Caco-2 (cell line): ENCODE measurements at regions not wholly inside any gene's neighbourhood (a gene's known extent, or its start where the extent isn't known, plus 50 kb on each side); places are given as distances from the start of the nearest gene placed in this dataset.

Source experiments
- BruUV-seq: library from RNA; stranded (reverse); fragments of 400-500 nt; replicated peaks from 2 replicates; lab custom pipeline; 2021; lab: Mats Ljungman, UMichigan
- CTCF ChIA-PET: fragments of 300-600 bp; sonication (Branson Sonifier 250); formaldehyde crosslinking; loops from one replicate; lab custom pipeline; 2022; ENCODE audit warnings: antibody characterized with exemption; lab: Charles Lee
- POLR2A ChIA-PET: fragments of 300-600 bp; sonication (Branson Sonifier 250); formaldehyde crosslinking; loops from one replicate; lab custom pipeline; 2022; ENCODE audit warnings: antibody characterized with exemption; lab: Charles Lee
- DNase-seq, 2 experiments: peaks; one replicate each; pipeline versions ENCODE4 v3.0.0 to v3.0.0-alpha.2; 2020 to 2022
- H3K27me3 ChIP-seq: replicated peaks from 2 replicates; pipeline ENCODE4 v1.6.0; 2011; ENCODE audit warnings: low read length; ENCODE audit not compliant: control insufficient read depth, insufficient read depth
- H3K36me3 ChIP-seq: 2 replicates; pipeline ENCODE4 v1.5.1; 2011; ENCODE audit warnings: low read length; ENCODE audit not compliant: control insufficient read depth, insufficient read depth
- H3K4me1 ChIP-seq: fragments of 250-450 bp; sonication (Bioruptor Pico); 2 replicates; pipeline ENCODE4 v1.5.1; 2020; ENCODE audit warnings: mild to moderate bottlenecking
- H3K4me3 ChIP-seq: 2 replicates; pipeline ENCODE4 v1.5.1; 2011; ENCODE audit warnings: low read depth, mild to moderate bottlenecking, control low read depth, low read length
- H3K9me3 ChIP-seq: fragments of 250-450 bp; sonication (Bioruptor Pico); 2 replicates; pipeline ENCODE4 v1.5.1; 2020; ENCODE audit warnings: mild to moderate bottlenecking, moderate library complexity
- H3K27ac Mint-ChIP-seq: one replicate; pipeline ENCODE4 v1.8.0; 2022; ENCODE audit warnings: mixed read lengths; ENCODE audit not compliant: unreplicated experiment
- H3K27me3 Mint-ChIP-seq: one replicate; pipeline ENCODE4 v1.8.0; 2022; ENCODE audit warnings: mixed read lengths; ENCODE audit not compliant: insufficient read depth, unreplicated experiment
- H3K36me3 Mint-ChIP-seq: one replicate; pipeline ENCODE4 v1.8.0; 2022; ENCODE audit warnings: mild to moderate bottlenecking, mixed read lengths; ENCODE audit not compliant: insufficient read depth, unreplicated experiment
- H3K4me1 Mint-ChIP-seq: one replicate; pipeline ENCODE4 v1.8.0; 2022; ENCODE audit warnings: low read depth, mixed read lengths; ENCODE audit not compliant: unreplicated experiment
- H3K4me3 Mint-ChIP-seq: one replicate; pipeline ENCODE4 v1.8.0; 2022; ENCODE audit warnings: mild to moderate bottlenecking, moderate library complexity, mixed read lengths; ENCODE audit not compliant: unreplicated experiment
- H3K9me3 Mint-ChIP-seq: one replicate; pipeline ENCODE4 v1.8.0; 2022; ENCODE audit warnings: mixed read lengths; ENCODE audit not compliant: unreplicated experiment
- intact Hi-C: fragments of 100-400 bp; cut with micrococcal nuclease; formaldehyde crosslinking; loops from one replicate; pipeline ENCODE4 v1.10.0; 2022; ENCODE audit not compliant: unreplicated experiment
- TF ChIP-seq, protein P1 (sequence below), 2 experiments: fragments of 200-600 bp in 1 of 2; IDR thresholded peaks; 1 replicate in 1 of 2; 2 replicates in 1 of 2; pipeline versions ENCODE4 v1.5.1 to v1.8.0; 2011 to 2022; ENCODE audit warnings: antibody characterized with exemption in 1 of 2, control low read depth in 1 of 2, inconsistent platforms in 1 of 2, low read depth in 1 of 2, low read length in 1 of 2, mild to moderate bottlenecking in 1 of 2, moderate library complexity in 1 of 2; ENCODE audit not compliant: insufficient read depth in 1 of 2, severe bottlenecking in 1 of 2, unreplicated experiment in 1 of 2

DNA sequence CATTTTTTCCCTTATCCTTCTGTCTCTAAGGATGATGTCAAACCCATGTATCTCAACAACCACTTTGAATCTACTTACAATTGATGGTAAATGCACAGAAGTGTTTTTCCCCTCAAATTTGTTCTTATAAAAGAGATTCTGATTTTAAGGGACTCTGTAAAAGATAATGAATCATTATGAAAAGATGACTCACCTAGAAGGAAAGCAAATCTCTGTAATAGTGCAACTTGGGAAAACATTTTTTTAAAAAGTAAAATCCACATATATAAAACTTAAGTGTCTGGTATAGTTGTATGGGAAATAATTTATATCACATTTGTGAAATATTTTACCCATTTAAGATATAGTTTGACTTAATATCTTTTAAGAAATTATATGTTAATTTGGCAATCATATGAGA is 137.0 kb downstream of the TINAG start:
- H3K4me3 Mint-ChIP-seq: no peak overlapping the region
- H3K27ac Mint-ChIP-seq: no peak overlapping the region
- H3K27me3 ChIP-seq: no peaks in the 10 kb centered on the region
- no peak for DNase-seq
- H3K36me3 Mint-ChIP-seq: no peaks in the 10 kb centered on the region
- no TSS peak for BruUV-seq
- no peaks in the 10 kb centered on the region for H3K36me3 ChIP-seq
- H3K4me1 Mint-ChIP-seq: no peaks in the 10 kb centered on the region
- H3K4me3 ChIP-seq: no peak overlapping the region
- CTCF ChIA-PET: no interaction called here
- no peaks in the 10 kb centered on the region for H3K27me3 Mint-ChIP-seq
- TF ChIP-seq, protein P1, sequence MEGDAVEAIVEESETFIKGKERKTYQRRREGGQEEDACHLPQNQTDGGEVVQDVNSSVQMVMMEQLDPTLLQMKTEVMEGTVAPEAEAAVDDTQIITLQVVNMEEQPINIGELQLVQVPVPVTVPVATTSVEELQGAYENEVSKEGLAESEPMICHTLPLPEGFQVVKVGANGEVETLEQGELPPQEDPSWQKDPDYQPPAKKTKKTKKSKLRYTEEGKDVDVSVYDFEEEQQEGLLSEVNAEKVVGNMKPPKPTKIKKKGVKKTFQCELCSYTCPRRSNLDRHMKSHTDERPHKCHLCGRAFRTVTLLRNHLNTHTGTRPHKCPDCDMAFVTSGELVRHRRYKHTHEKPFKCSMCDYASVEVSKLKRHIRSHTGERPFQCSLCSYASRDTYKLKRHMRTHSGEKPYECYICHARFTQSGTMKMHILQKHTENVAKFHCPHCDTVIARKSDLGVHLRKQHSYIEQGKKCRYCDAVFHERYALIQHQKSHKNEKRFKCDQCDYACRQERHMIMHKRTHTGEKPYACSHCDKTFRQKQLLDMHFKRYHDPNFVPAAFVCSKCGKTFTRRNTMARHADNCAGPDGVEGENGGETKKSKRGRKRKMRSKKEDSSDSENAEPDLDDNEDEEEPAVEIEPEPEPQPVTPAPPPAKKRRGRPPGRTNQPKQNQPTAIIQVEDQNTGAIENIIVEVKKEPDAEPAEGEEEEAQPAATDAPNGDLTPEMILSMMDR (IDR thresholded peaks at IDR 0.05; ENCODE audit: insufficient read depth in 1 of 2, low read depth in 1 of 2, low read length in 1 of 2, severe bottlenecking in 1 of 2, unreplicated experiment in 1 of 2): no peak
- POLR2A ChIA-PET: no interaction called here
- no peaks in the 10 kb centered on the region for H3K9me3 ChIP-seq
- intact Hi-C loops: no loop called here
- H3K4me1 ChIP-seq: no peaks in the 10 kb centered on the region
- no peaks in the 10 kb centered on the region for H3K9me3 Mint-ChIP-seq

DNA sequence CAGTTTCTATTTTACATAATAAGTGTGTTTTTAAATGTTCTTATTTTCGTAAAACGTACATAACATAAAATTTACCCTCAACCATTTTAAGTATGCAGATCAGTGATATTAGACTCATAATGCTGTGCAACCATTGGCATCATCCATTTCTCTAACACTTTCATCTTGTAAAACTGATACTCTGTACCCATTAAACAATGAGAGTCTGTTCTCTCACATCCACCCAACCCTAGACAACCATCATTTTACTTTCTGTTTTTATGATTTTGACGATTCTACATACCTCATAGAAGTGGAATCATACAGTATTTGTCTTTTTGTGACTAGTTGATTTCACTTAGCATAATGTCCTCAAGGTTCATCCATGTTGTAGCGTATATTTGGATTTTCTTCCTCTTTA is 140.4 kb downstream of the TINAG start:
- intact Hi-C loops: no loop called here
- TF ChIP-seq, protein P1 (IDR thresholded peaks at IDR 0.05; ENCODE audit: insufficient read depth in 1 of 2, low read depth in 1 of 2, low read length in 1 of 2, severe bottlenecking in 1 of 2, unreplicated experiment in 1 of 2): no peak
- H3K4me1 ChIP-seq: no peaks in the 10 kb centered on the region
- DNase-seq: no peak
- H3K9me3 Mint-ChIP-seq: no peaks in the 10 kb centered on the region
- CTCF ChIA-PET: no interaction called here
- H3K4me1 Mint-ChIP-seq: no peaks in the 10 kb centered on the region
- no peaks in the 10 kb centered on the region for H3K36me3 ChIP-seq
- H3K27ac Mint-ChIP-seq: no peak overlapping the region
- POLR2A ChIA-PET: no interaction called here
- no peak overlapping the region for H3K4me3 ChIP-seq
- no peak overlapping the region for H3K4me3 Mint-ChIP-seq
- no TSS peak for BruUV-seq
- H3K27me3 ChIP-seq: no peaks in the 10 kb centered on the region
- H3K27me3 Mint-ChIP-seq: no peaks in the 10 kb centered on the region
- no peaks in the 10 kb centered on the region for H3K9me3 ChIP-seq
- no peaks in the 10 kb centered on the region for H3K36me3 Mint-ChIP-seq

DNA sequence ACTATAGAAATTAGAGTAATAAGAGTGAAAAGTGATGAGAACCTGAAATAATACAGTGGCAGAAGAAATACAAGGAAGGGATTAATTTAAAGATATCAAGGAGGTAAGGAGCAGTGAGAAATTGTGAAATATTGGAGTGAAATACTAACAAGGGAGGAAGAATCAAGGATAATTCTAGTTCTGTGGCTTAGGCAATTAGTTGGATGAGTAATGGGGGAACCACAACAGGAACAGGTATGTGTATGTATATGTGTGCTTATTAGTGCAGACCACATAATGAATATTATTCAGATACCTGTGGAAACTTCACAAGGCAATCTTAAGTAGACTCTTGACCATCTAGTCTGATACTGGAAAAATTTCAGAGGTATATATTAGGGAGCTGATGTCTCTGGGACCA is 143.3 kb downstream of the TINAG start:
- intact Hi-C loops: no loop called here
- no peak overlapping the region for H3K27ac Mint-ChIP-seq
- POLR2A ChIA-PET: no interaction called here
- H3K4me1 ChIP-seq: no peaks in the 10 kb centered on the region
- no peaks in the 10 kb centered on the region for H3K9me3 Mint-ChIP-seq
- CTCF ChIA-PET: no interaction called here
- H3K4me3 ChIP-seq: no peak overlapping the region
- no peaks in the 10 kb centered on the region for H3K36me3 ChIP-seq
- H3K4me1 Mint-ChIP-seq: no peaks in the 10 kb centered on the region
- no peaks in the 10 kb centered on the region for H3K9me3 ChIP-seq
- TF ChIP-seq, protein P1 (IDR thresholded peaks at IDR 0.05; ENCODE audit: insufficient read depth in 1 of 2, low read depth in 1 of 2, low read length in 1 of 2, severe bottlenecking in 1 of 2, unreplicated experiment in 1 of 2): no peak
- no peaks in the 10 kb centered on the region for H3K36me3 Mint-ChIP-seq
- no peak overlapping the region for H3K4me3 Mint-ChIP-seq
- BruUV-seq: no TSS peak
- H3K27me3 Mint-ChIP-seq: no peaks in the 10 kb centered on the region
- H3K27me3 ChIP-seq: no peaks in the 10 kb centered on the region
- DNase-seq: no peak
